Body of pancreas (tissue), 4 donors: ENCODE measurements at regions not wholly inside any gene's neighbourhood (a gene's known extent, or its start where the extent isn't known, plus 50 kb on each side); places are given as distances from the start of the nearest gene placed in this dataset.

Source experiments
- CTCF ChIP-seq, 7 experiments: fragments of 450-650 bp in 4 of 7; fragments of 200-600 bp in 3 of 7; sonication (generic) in 3 of 7; IDR thresholded peaks; one replicate each; pipeline ENCODE4 v1.5.1; 2016 to 2019; ENCODE audit warnings: antibody characterized with exemption in 7 of 7
- POLR2A ChIP-seq, 3 donors: fragments of 450-650 bp; IDR thresholded peaks; one replicate each; pipeline ENCODE4 v1.6.1; 2016; ENCODE audit warnings: antibody characterized with exemption in 3 of 3, mild to moderate bottlenecking in 2 of 3

- TF ChIP-seq CTCF (IDR thresholded peaks at IDR 0.05) (no peak), POLR2A (IDR thresholded peaks at IDR 0.05) (no peak)
Measured at GRCh38 chr12:67920413-67920812, 68.8 kb upstream of the IFNG-AS1 start.
